Neural cell (in vitro differentiated cells): ENCODE measurements at regions not wholly inside any gene's neighbourhood (a gene's known extent, or its start where the extent isn't known, plus 50 kb on each side); places are given as distances from the start of the nearest gene placed in this dataset.

Experiments
- EZH2 ChIP-seq: fragments of 200-600, 300-800 bp; shearing (Covaris generic), sonication (generic); IDR thresholded peaks from 2 replicates; pipeline ENCODE4 v1.6.1; 2014; ENCODE audit warnings: antibody characterized with exemption, low read length, borderline replicate concordance, mild to moderate bottlenecking; ENCODE audit not compliant: insufficient read depth, poor library complexity, severe bottlenecking
- POLR2AphosphoS5 ChIP-seq: IDR thresholded peaks from 2 replicates; pipeline ENCODE4 v1.6.1; 2012
- TF ChIP-seq, protein P1 (sequence below): fragments of 450-650 bp; IDR thresholded peaks from 2 replicates; pipeline ENCODE4 v1.5.1; 2014; ENCODE audit warnings: antibody characterized with exemption, mild to moderate bottlenecking, moderate library complexity; ENCODE audit not compliant: poor library complexity, severe bottlenecking

DNA sequence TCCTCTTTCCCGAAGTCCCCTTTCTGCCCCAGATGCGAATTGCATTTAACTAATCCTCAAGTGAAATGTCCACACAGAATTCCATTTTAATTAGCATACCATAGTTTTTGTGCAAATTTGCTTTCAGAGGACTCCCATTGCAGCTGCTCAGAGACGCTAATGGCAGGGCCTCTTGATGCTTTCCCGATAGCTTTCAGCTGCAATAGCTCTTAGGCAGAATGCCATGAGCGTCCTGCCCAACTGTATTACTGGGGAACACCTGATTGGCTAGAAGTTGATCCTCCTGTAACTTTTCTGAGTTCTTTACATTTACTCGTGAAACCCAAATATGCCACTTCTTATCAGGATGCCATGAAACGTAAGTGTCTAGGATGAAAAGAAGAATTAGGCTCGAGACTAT, 203.0 kb downstream of the UTP18 start:
- no peak for TF ChIP-seq POLR2AphosphoS5
- no peak for TF ChIP-seq EZH2
- TF ChIP-seq, protein P1, sequence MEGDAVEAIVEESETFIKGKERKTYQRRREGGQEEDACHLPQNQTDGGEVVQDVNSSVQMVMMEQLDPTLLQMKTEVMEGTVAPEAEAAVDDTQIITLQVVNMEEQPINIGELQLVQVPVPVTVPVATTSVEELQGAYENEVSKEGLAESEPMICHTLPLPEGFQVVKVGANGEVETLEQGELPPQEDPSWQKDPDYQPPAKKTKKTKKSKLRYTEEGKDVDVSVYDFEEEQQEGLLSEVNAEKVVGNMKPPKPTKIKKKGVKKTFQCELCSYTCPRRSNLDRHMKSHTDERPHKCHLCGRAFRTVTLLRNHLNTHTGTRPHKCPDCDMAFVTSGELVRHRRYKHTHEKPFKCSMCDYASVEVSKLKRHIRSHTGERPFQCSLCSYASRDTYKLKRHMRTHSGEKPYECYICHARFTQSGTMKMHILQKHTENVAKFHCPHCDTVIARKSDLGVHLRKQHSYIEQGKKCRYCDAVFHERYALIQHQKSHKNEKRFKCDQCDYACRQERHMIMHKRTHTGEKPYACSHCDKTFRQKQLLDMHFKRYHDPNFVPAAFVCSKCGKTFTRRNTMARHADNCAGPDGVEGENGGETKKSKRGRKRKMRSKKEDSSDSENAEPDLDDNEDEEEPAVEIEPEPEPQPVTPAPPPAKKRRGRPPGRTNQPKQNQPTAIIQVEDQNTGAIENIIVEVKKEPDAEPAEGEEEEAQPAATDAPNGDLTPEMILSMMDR = no peak
